A673 (cell line): ENCODE measurements at regions not wholly inside any gene's neighbourhood (a gene's known extent, or its start where the extent isn't known, plus 50 kb on each side); places are given as distances from the start of the nearest gene placed in this dataset.

ENCODE experiments used
- BruUV-seq: library from RNA; stranded (reverse); fragments of 400-500 nt; replicated peaks from 2 replicates; lab custom pipeline; 2021; lab: Mats Ljungman, UMichigan
- CTCF ChIA-PET: fragments of 300-600 bp; sonication (Branson Sonifier 250); formaldehyde crosslinking; loops from one replicate; lab custom pipeline; 2022; ENCODE audit warnings: antibody characterized with exemption; lab: Charles Lee
- POLR2A ChIA-PET: fragments of 300-600 bp; sonication (Branson Sonifier 250); formaldehyde crosslinking; loops from one replicate; lab custom pipeline; 2022; ENCODE audit warnings: antibody characterized with exemption; ENCODE audit not compliant: low non-redundant PET; lab: Charles Lee
- DNase-seq: peaks from one replicate; pipeline ENCODE4 v3.0.0-alpha.2; 2015; ENCODE audit warnings: low spot score
- H3K27ac ChIP-seq: fragments of 200-600 bp; sonication (generic); 2 replicates; pipeline ENCODE4 v1.5.1; 2016; ENCODE audit warnings: mixed run types, low read depth, mild to moderate bottlenecking, mixed read lengths, antibody characterized with exemption, low read length; ENCODE audit not compliant: poor library complexity, severe bottlenecking
- H3K27me3 ChIP-seq: fragments of 200-600 bp; sonication (generic); replicated peaks from 2 replicates; pipeline ENCODE4 v1.6.1; 2017; ENCODE audit warnings: mixed run types, low read depth, mild to moderate bottlenecking, mixed read lengths, antibody characterized with exemption, low read length; ENCODE audit not compliant: insufficient read depth, poor library complexity
- H3K36me3 ChIP-seq: fragments of 200-600 bp; sonication (generic); 2 replicates; pipeline ENCODE4 v1.6.1; 2016; ENCODE audit warnings: mixed run types, mild to moderate bottlenecking, mixed read lengths, antibody characterized with exemption, low read length; ENCODE audit not compliant: insufficient read depth, poor library complexity, severe bottlenecking
- H3K4me1 ChIP-seq: fragments of 200-600 bp; sonication (generic); 2 replicates; pipeline ENCODE4 v1.6.1; 2017; ENCODE audit warnings: mixed run types, mild to moderate bottlenecking, mixed read lengths, antibody characterized with exemption, low read length; ENCODE audit not compliant: insufficient read depth, poor library complexity, severe bottlenecking
- H3K4me3 ChIP-seq: fragments of 200-600 bp; sonication (generic); 2 replicates; pipeline ENCODE4 v1.5.1; 2016; ENCODE audit warnings: low read depth, mixed run types, mild to moderate bottlenecking, mixed read lengths, low read length; ENCODE audit not compliant: poor library complexity, severe bottlenecking
- H3K9me3 ChIP-seq: fragments of 200-600 bp; sonication (generic); 2 replicates; pipeline ENCODE4 v1.6.1; 2016; ENCODE audit warnings: mixed run types, low read depth, mild to moderate bottlenecking, mixed read lengths, antibody characterized with exemption, low read length; ENCODE audit not compliant: poor library complexity, severe bottlenecking
- EZH2 ChIP-seq: fragments of 200-600 bp; sonication (generic); IDR thresholded peaks from 2 replicates; pipeline ENCODE4 v1.6.1; 2017; ENCODE audit warnings: borderline replicate concordance, low read depth, mild to moderate bottlenecking, mixed read lengths, antibody characterized with exemption, low read length; ENCODE audit not compliant: poor library complexity, severe bottlenecking
- intact Hi-C: fragments of 100-400 bp; cut with micrococcal nuclease; formaldehyde crosslinking; loops from one replicate; pipeline ENCODE4 v1.10.0; 2022; ENCODE audit not compliant: unreplicated experiment
- TF ChIP-seq, protein P1 (sequence below): fragments of 300-800, 200-600 bp; sonication (generic); conservative IDR thresholded peaks from 2 replicates; pipeline ENCODE4 v1.5.1; 2017; ENCODE audit warnings: low read depth, mild to moderate bottlenecking, antibody characterized with exemption, low read length, moderate library complexity, mixed read lengths

DNA sequence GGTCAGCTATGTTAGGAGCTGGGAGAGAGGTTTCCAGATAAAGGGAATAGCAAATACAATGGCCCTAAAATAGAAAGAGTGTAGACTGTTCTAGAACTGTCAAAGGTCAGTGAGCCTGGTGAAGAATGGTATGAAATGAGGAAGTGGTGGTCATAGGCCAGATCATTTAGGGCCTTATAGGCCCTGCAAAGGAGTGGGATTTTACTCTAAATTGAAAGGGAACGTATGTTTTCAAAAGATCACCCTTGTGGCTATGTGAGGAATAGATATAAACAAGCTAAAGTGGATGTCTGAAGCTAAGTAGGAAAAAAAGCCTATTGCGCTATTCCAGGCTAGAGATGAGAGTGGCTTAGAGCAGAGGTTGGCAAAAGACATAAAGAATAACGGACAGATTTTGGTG is 70.7 kb upstream of the TDRD3 start:
- TF ChIP-seq, protein P1, sequence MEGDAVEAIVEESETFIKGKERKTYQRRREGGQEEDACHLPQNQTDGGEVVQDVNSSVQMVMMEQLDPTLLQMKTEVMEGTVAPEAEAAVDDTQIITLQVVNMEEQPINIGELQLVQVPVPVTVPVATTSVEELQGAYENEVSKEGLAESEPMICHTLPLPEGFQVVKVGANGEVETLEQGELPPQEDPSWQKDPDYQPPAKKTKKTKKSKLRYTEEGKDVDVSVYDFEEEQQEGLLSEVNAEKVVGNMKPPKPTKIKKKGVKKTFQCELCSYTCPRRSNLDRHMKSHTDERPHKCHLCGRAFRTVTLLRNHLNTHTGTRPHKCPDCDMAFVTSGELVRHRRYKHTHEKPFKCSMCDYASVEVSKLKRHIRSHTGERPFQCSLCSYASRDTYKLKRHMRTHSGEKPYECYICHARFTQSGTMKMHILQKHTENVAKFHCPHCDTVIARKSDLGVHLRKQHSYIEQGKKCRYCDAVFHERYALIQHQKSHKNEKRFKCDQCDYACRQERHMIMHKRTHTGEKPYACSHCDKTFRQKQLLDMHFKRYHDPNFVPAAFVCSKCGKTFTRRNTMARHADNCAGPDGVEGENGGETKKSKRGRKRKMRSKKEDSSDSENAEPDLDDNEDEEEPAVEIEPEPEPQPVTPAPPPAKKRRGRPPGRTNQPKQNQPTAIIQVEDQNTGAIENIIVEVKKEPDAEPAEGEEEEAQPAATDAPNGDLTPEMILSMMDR, result peak; percentile 41; the same call in 1 of the 2 replicates
- no peak for TF ChIP-seq EZH2
- Histone ChIP-seq H3K27ac (peak overlapping the region; percentile 91), H3K4me1 (peaks cover 38% of the 10 kb centered on the region), H3K9me3 (no peaks in the 10 kb centered on the region), H3K36me3 (no peaks in the 10 kb centered on the region), H3K4me3 (peak overlapping the region; percentile 0), H3K27me3 (no peaks in the 10 kb centered on the region)
- peak; percentile 61 for DNase-seq
- ChIA-PET POLR2A (no interaction called here), CTCF (no interaction called here)
- no TSS peak for BruUV-seq
- intact Hi-C loops, result loop anchor here (5.0 kb wide), 4 partner anchors 164 to 934 kb away; partner anchors contain the start of gene DIAPH3

DNA sequence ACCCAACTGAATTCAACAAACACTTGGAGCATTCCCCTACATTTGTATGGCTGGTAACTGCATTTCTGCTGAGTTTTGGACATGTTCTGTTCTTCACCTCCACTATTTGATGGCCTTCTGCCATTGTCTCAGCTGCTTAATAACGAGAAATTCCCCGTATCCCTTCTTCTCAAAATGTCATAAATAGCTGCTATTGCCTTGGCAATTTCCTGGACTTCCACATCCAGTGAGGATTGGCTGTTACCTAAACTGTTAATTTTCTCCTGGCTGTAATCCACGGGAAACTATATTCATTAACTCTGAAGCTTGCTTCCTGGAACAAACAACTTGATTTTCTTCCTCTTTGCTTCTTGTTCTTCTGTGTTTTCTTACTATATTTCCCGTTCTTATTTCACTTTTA is 69.5 kb upstream of the TDRD3 start:
- ChIA-PET CTCF (interaction anchor here (0.6 to 1.2 kb wide), 2 partner anchors 103 to 171 kb away, joined by 3 to 4 read pairs; no protein-coding TSS in a partner anchor), POLR2A (interaction anchor here (0.7 kb wide), 2 partner anchors 331 to 1871 kb away, joined by 3 to 9 read pairs; no protein-coding TSS in a partner anchor)
- DNase-seq, result peak; percentile 80
- Histone ChIP-seq H3K4me1 (peaks cover 49% of the 10 kb centered on the region), H3K27ac (peak overlapping the region; percentile 91), H3K36me3 (peaks cover 1% of the 10 kb centered on the region), H3K4me3 (peak overlapping the region; percentile 32), H3K9me3 (no peaks in the 10 kb centered on the region), H3K27me3 (no peaks in the 10 kb centered on the region)
- intact Hi-C loops, result loop anchor here (5.0 kb wide), 4 partner anchors 165 to 935 kb away; partner anchors contain the start of gene DIAPH3
- no TSS peak for BruUV-seq
- TF ChIP-seq, protein P1, result no peak
- TF ChIP-seq EZH2, result no peak

DNA sequence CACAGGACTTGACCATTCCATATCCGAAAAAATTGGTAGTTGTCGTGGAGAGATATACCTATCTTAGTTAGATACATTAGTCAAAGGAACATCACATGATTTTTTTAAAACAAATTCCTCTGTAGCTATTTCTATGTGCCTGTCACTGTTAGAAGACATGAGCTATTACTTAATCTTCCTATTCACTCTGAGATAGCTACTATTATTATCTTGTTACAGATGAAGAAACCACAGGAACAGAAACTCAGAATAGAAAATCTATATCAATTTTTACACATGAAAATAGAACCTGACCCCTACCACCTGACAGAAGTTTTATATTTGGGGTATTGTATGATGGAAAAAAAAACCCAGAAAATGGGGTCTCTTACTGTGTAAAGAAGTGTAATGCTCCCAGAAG is 68.9 kb upstream of the TDRD3 start:
- POLR2A ChIA-PET, result interaction anchor here (0.6 to 1.3 kb wide), 3 partner anchors 24 to 1872 kb away, joined by 3 to 11 read pairs (median 9); no protein-coding TSS in a partner anchor
- peak overlapping the region; percentile 32 for H3K4me3 ChIP-seq
- H3K9me3 ChIP-seq, result peaks cover 5% of the 10 kb centered on the region
- no peak for TF ChIP-seq EZH2
- TF ChIP-seq, protein P1, result no peak
- no peaks in the 10 kb centered on the region for H3K27me3 ChIP-seq
- peaks cover 7% of the 10 kb centered on the region for H3K36me3 ChIP-seq
- H3K4me1 ChIP-seq, result peaks cover 49% of the 10 kb centered on the region
- intact Hi-C loops, result loop anchor here (2.0 to 5.0 kb wide), 7 partner anchors 166 to 936 kb away; partner anchors contain the start of gene DIAPH3
- CTCF ChIA-PET, result interaction anchor here (1.2 kb wide), 1 partner anchor 103 kb away, joined by 3 read pairs; no protein-coding TSS in a partner anchor
- peak; percentile 31 for DNase-seq
- H3K27ac ChIP-seq, result peak overlapping the region; percentile 91
- TSS peak; percentile 88 for BruUV-seq
